ENCODE measurements at regions not wholly inside any gene's neighbourhood (a gene's known extent, or its start where the extent isn't known, plus 50 kb on each side); places are given as distances from the start of the nearest gene placed in this dataset.
"Not testable (repeated sequence)": the region's sequence is repeated elsewhere in the genome, so short reads cannot be mapped to it uniquely, and the experiment has no call there.

- no peak for FAIRE-seq
- no peak for TF ChIP-seq POLR2AphosphoS5 (IDR thresholded peaks at IDR 0.05; ENCODE audit: low read depth, low read length)
- no peak for TF ChIP-seq PAX5 (IDR thresholded peaks at IDR 0.05; ENCODE audit: insufficient read depth, low read length, severe bottlenecking)
- no peak for TF ChIP-seq SPI1 (IDR thresholded peaks at IDR 0.05; ENCODE audit: low read depth, low read length)
- DNase-seq (ENCODE audit: insufficient read length, low spot score) = no peak
Observed at GRCh38 chr22:48822278-48823233, 1005.1 kb downstream of the BRD1 start.

GRCh38 chr22:48821727-48822126 is 1005.9 kb downstream of the BRD1 start:
- TF ChIP-seq SPI1 (IDR thresholded peaks at IDR 0.05; ENCODE audit: low read depth, low read length) (no peak), POU2F2 (IDR thresholded peaks at IDR 0.05; ENCODE audit: low read depth, low read length) (no peak), TAF1 (IDR thresholded peaks at IDR 0.05; ENCODE audit: low read depth, low read length) (no peak), PAX5 (IDR thresholded peaks at IDR 0.05; ENCODE audit: insufficient read depth, low read length, severe bottlenecking) (no peak), POLR2AphosphoS5 (IDR thresholded peaks at IDR 0.05; ENCODE audit: low read depth, low read length) (no peak), POLR2A (IDR thresholded peaks at IDR 0.05; ENCODE audit: low read depth, low read length) (no peak)
- DNase-seq (ENCODE audit: insufficient read length, low spot score) = no peak
- FAIRE-seq = no peak

- TF ChIP-seq POU2F2 (IDR thresholded peaks at IDR 0.05; ENCODE audit: low read depth, low read length) (no peak), TAF1 (IDR thresholded peaks at IDR 0.05; ENCODE audit: low read depth, low read length) (no peak), SPI1 (IDR thresholded peaks at IDR 0.05; ENCODE audit: low read depth, low read length) (no peak)
- no peak for DNase-seq (ENCODE audit: insufficient read length, low spot score)
- no peak for FAIRE-seq
Observed at GRCh38 chr22:48821346-48821690, 1006.4 kb downstream of the BRD1 start.

- no peak for TF ChIP-seq POU2F2 (IDR thresholded peaks at IDR 0.05; ENCODE audit: low read depth, low read length)
- no peak for TF ChIP-seq PAX5 (IDR thresholded peaks at IDR 0.05; ENCODE audit: insufficient read depth, low read length, severe bottlenecking)
- TF ChIP-seq POLR2A (IDR thresholded peaks at IDR 0.05; ENCODE audit: low read depth, low read length) = no peak
- no peak for TF ChIP-seq TAF1 (IDR thresholded peaks at IDR 0.05; ENCODE audit: low read depth, low read length)
- TF ChIP-seq POLR2AphosphoS5 (IDR thresholded peaks at IDR 0.05; ENCODE audit: low read depth, low read length) = no peak
- no peak for TF ChIP-seq SPI1 (IDR thresholded peaks at IDR 0.05; ENCODE audit: low read depth, low read length)
- FAIRE-seq (no peak), DNase-seq (ENCODE audit: insufficient read length, low spot score) (no peak)
Observed at GRCh38 chr22:48820481-48821345, 1007.0 kb downstream of the BRD1 start.

GRCh38 chr22:48819961-48820360 is 1007.7 kb downstream of the BRD1 start:
- FAIRE-seq = no peak
- TF ChIP-seq SPI1 (IDR thresholded peaks at IDR 0.05; ENCODE audit: low read depth, low read length) (no peak), TAF1 (IDR thresholded peaks at IDR 0.05; ENCODE audit: low read depth, low read length) (no peak), POLR2A (IDR thresholded peaks at IDR 0.05; ENCODE audit: low read depth, low read length) (no peak), POLR2AphosphoS5 (IDR thresholded peaks at IDR 0.05; ENCODE audit: low read depth, low read length) (no peak), POU2F2 (IDR thresholded peaks at IDR 0.05; ENCODE audit: low read depth, low read length) (no peak), PAX5 (IDR thresholded peaks at IDR 0.05; ENCODE audit: insufficient read depth, low read length, severe bottlenecking) (no peak)

GRCh38 chr22:48819232-48819631 is 1008.4 kb downstream of the BRD1 start:
- TF ChIP-seq TAF1 (IDR thresholded peaks at IDR 0.05; ENCODE audit: low read depth, low read length) (no peak), PAX5 (IDR thresholded peaks at IDR 0.05; ENCODE audit: insufficient read depth, low read length, severe bottlenecking) (no peak), POLR2A (IDR thresholded peaks at IDR 0.05; ENCODE audit: low read depth, low read length) (no peak), POLR2AphosphoS5 (IDR thresholded peaks at IDR 0.05; ENCODE audit: low read depth, low read length) (no peak), SPI1 (IDR thresholded peaks at IDR 0.05; ENCODE audit: low read depth, low read length) (no peak), POU2F2 (IDR thresholded peaks at IDR 0.05; ENCODE audit: low read depth, low read length) (no peak)
- DNase-seq (ENCODE audit: insufficient read length, low spot score) (no peak), FAIRE-seq (no peak)

More at GRCh38 chr22:48819961-48820360, 1007.7 kb downstream of the BRD1 start:
- no peak for DNase-seq (ENCODE audit: insufficient read length, low spot score)

- not testable (repeated sequence) for FAIRE-seq; DNase-seq (ENCODE audit: insufficient read length, low spot score)
Observed at GRCh38 chr22:48817491-48817890, 1010.2 kb downstream of the BRD1 start.

- FAIRE-seq (no peak), DNase-seq (ENCODE audit: insufficient read length, low spot score) (no peak)
- TF ChIP-seq TAF1 (IDR thresholded peaks at IDR 0.05; ENCODE audit: low read depth, low read length) = no peak
- no peak for TF ChIP-seq POLR2A (IDR thresholded peaks at IDR 0.05; ENCODE audit: low read depth, low read length)
- no peak for TF ChIP-seq PAX5 (IDR thresholded peaks at IDR 0.05; ENCODE audit: insufficient read depth, low read length, severe bottlenecking)
Observed at GRCh38 chr22:48811885-48812284, 1015.8 kb downstream of the BRD1 start.

- FAIRE-seq = no peak
- DNase-seq (ENCODE audit: insufficient read length, low spot score) = no peak
- TF ChIP-seq TAF1 (IDR thresholded peaks at IDR 0.05; ENCODE audit: low read depth, low read length) (no peak), SPI1 (IDR thresholded peaks at IDR 0.05; ENCODE audit: low read depth, low read length) (no peak), POLR2A (IDR thresholded peaks at IDR 0.05; ENCODE audit: low read depth, low read length) (no peak)
Observed at GRCh38 chr22:48808038-48808960, 1019.4 kb downstream of the BRD1 start.

All from GM12891 (cell line).